ENCODE measurements at regions not wholly inside any gene's neighbourhood (a gene's known extent, or its start where the extent isn't known, plus 50 kb on each side); places are given as distances from the start of the nearest gene placed in this dataset.
A peak's percentile ranks its signal among the peaks of the same experiment; 100 is the strongest.

DNA sequence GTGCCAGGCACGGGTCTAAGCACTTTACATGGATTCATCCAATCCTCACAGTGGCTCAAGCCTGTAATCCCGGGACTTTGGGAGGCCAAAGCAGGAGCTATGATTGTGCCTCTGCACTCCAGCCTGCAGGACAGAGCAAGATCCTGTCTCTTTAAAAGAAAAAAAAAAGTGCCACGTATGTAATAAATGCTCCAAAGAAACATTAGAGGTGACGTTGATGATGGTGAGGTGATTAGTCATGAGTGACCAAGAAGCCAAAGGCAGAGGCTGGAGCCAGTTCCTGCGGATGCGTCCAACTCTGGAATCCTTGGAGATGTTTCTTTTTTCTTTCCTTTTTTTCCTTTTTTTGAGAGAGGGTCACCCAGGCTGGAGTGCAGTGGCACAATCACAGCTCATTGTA, 59.4 kb upstream of the SIAH1 start:
- Histone ChIP-seq H3K9me3 (no peaks in the 10 kb centered on the region), H3K4me3 (no peak overlapping the region), H3K4me1 (peaks cover 8% of the 10 kb centered on the region), H3K27ac (peak overlapping the region in 1 of 2 donors; percentile 47), H3K36me3 (ENCODE audit: low read depth, missing control alignments) (no peaks in the 10 kb centered on the region), H3K27me3 (no peaks in the 10 kb centered on the region)
- TF ChIP-seq, protein P1, sequence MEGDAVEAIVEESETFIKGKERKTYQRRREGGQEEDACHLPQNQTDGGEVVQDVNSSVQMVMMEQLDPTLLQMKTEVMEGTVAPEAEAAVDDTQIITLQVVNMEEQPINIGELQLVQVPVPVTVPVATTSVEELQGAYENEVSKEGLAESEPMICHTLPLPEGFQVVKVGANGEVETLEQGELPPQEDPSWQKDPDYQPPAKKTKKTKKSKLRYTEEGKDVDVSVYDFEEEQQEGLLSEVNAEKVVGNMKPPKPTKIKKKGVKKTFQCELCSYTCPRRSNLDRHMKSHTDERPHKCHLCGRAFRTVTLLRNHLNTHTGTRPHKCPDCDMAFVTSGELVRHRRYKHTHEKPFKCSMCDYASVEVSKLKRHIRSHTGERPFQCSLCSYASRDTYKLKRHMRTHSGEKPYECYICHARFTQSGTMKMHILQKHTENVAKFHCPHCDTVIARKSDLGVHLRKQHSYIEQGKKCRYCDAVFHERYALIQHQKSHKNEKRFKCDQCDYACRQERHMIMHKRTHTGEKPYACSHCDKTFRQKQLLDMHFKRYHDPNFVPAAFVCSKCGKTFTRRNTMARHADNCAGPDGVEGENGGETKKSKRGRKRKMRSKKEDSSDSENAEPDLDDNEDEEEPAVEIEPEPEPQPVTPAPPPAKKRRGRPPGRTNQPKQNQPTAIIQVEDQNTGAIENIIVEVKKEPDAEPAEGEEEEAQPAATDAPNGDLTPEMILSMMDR (IDR thresholded peaks at IDR 0.05): no peak
- TF ChIP-seq POLR2A (IDR thresholded peaks at IDR 0.05): no peak
- WGBS, 2 donors: 52 to 63% methylated on average over 6 of the region's 6 CpGs
- no peak for DNase-seq
- intact Hi-C loops (cut with DNase I; ENCODE audit: low total_unique reads): no loop called here

DNA sequence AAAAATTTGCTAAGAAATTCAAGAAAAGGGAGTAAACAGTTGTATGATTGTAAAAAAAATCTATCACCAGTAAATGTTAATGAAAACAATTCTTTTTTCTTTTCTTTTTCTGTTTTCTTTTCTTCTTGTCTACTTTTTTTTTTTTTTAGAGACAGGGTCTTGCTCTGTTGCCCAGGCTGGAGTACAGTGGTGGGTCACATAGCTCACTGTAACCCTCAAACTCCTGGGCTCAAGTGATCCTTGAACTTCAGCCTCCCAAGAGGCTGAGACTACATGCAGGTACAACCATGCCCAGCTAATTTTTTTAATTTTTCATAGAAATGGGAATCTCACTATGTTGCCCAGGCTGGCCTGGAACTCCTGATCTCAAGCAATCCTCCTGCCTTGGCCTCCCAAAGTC, 57.2 kb upstream of the SIAH1 start:
- Histone ChIP-seq H3K4me1 (peaks cover 8% of the 10 kb centered on the region), H3K27me3 (no peaks in the 10 kb centered on the region), H3K4me3 (no peak overlapping the region), H3K36me3 (ENCODE audit: low read depth, missing control alignments) (no peaks in the 10 kb centered on the region), H3K9me3 (no peaks in the 10 kb centered on the region), H3K27ac (no peak overlapping the region)
- TF ChIP-seq, protein P1 (IDR thresholded peaks at IDR 0.05): no peak
- no peak for TF ChIP-seq POLR2A (IDR thresholded peaks at IDR 0.05)
- no peak for DNase-seq
- intact Hi-C loops (cut with DNase I; ENCODE audit: low total_unique reads): no loop called here

DNA sequence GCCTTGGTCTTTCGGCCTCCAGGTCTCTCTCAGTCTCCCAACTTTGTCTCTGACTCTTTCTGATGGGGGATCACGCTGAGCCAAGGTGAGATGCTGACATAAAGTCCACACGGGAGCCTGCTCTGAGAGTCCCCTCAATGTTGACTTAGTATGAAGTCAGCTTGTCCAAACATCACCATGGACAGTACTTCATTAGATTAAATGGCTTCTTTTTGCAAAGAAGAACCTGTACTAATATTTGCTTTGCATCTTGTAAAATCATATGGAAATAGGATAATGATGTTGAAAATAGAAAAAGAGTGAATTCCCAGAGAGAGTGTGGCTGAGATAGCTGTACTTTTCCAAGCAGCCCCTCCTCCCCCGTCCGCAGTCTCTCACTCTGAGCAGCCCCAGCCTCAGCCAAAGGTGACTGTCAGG, 56.7 kb upstream of the SIAH1 start:
- intact Hi-C loops (cut with DNase I; ENCODE audit: low total_unique reads): no loop called here
- 82 to 86% methylated on average over 5 of the region's 5 CpGs for WGBS, 2 donors
- no peaks in the 10 kb centered on the region for H3K9me3 ChIP-seq
- H3K4me3 ChIP-seq: no peak overlapping the region
- peaks cover 8% of the 10 kb centered on the region for H3K4me1 ChIP-seq
- no peaks in the 10 kb centered on the region for H3K36me3 ChIP-seq (ENCODE audit: low read depth, missing control alignments)
- no peak for TF ChIP-seq POLR2A (IDR thresholded peaks at IDR 0.05)
- TF ChIP-seq, protein P1 (IDR thresholded peaks at IDR 0.05): no peak
- no peak overlapping the region for H3K27ac ChIP-seq
- H3K27me3 ChIP-seq: no peaks in the 10 kb centered on the region
- DNase-seq: no peak

DNA sequence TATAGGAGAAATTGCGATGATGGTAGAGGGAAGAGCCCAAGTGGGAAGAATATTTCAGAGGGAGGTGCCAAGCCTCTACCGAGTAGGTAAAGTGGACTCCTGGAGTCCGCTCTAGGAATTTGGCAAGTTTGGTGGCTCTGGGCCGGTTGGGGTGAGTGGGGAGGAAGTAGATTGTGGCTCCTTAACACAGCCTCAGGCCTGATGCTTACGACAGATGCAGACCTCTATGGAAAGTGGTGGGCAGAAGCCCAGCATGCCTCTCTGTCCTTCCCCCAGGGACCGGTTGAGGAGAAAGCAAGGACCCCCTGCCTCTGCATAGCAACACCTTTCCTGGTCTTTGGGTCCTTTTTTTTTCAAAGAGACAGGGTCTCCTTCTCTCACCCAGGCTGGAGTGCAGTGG, 55.9 kb upstream of the SIAH1 start:
- H3K4me3 ChIP-seq: no peak overlapping the region
- peaks cover 8% of the 10 kb centered on the region for H3K4me1 ChIP-seq
- no peaks in the 10 kb centered on the region for H3K9me3 ChIP-seq
- 88% methylated on average over 6 of the region's 6 CpGs for WGBS, 2 donors
- H3K27ac ChIP-seq: no peak overlapping the region
- H3K36me3 ChIP-seq (ENCODE audit: low read depth, missing control alignments): no peaks in the 10 kb centered on the region
- no peaks in the 10 kb centered on the region for H3K27me3 ChIP-seq
- intact Hi-C loops (cut with DNase I; ENCODE audit: low total_unique reads): no loop called here
- DNase-seq: no peak
- TF ChIP-seq POLR2A (IDR thresholded peaks at IDR 0.05): no peak
- TF ChIP-seq, protein P1 (IDR thresholded peaks at IDR 0.05): no peak

DNA sequence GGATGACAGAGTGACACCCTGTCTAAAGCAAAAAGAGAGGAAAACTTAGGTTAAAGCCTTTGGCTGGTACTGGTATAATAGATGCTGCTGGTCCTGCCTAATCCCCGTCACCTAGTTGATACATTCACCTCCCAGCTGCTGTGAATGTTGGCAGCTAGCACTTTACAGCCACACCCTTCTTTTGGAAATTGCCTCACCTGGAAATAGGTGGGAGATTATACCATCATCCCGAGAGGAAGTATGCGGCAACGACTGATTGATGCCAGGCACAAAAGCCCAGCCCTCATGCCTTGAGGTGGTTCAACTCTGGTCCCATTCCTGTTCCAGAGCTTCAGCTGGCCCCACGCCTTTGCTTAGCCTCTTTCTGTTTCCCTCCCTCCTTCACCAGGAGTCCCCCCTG, 53.2 kb upstream of the SIAH1 start:
- Histone ChIP-seq H3K27ac (no peak overlapping the region), H3K36me3 (ENCODE audit: low read depth, missing control alignments) (no peaks in the 10 kb centered on the region), H3K4me3 (no peak overlapping the region), H3K27me3 (no peaks in the 10 kb centered on the region), H3K9me3 (no peaks in the 10 kb centered on the region), H3K4me1 (peaks cover 4% of the 10 kb centered on the region)
- intact Hi-C loops (cut with DNase I; ENCODE audit: low total_unique reads): no loop called here
- no peak for TF ChIP-seq POLR2A (IDR thresholded peaks at IDR 0.05)
- TF ChIP-seq, protein P1 (IDR thresholded peaks at IDR 0.05): no peak
- no peak for DNase-seq
- 83 to 87% methylated on average over 5 of the region's 5 CpGs for WGBS, 2 donors

Measured in testis (tissue), 2 donors.